NOMO-1 treated with DMSO at 0.1 percent for 48 hours (cell line): ENCODE measurements at regions not wholly inside any gene's neighbourhood (a gene's known extent, or its start where the extent isn't known, plus 50 kb on each side); places are given as distances from the start of the nearest gene placed in this dataset.

Experiments
- DNase-seq: peaks from one replicate; lab custom pipeline; 2025; ENCODE audit not compliant: unreplicated experiment; lab: John Stamatoyannopoulos, UW

DNA sequence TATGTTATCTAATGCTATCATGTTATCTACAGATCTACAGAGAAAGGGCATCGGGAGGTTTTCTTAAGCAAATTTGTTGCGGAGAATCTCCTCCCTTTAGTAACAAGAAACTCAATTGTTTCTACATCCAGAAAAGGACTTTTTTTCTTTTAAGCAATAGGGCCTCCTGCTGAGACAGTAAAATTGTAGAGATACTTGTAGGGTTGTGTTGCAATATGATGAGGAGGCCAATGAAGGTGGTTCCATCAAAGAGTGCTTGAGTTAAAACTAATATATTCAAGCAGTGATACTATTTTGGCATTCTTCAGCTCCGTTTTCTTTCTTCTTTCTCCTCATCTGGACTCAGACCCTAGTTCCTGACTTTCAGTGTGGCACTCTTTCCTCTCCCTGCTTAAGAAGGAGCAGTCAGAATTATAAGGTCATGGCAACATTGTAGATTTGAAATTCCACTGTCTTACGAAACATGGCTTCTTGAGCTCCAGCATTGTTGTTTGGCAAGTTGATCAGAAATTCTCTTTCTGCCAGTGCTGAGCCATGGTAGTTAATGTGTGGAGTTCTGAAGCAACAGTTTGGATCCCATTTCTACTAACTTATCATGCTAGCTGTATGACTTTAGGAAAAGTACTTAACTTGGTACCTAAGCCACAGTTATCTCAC lies 202.0 kb upstream of the SLC14A2 start:
- no peak for DNase-seq

- no peak for DNase-seq
Observed at GRCh38 chr18:45415614-45416013, 199.7 kb upstream of the SLC14A2 start.

DNA sequence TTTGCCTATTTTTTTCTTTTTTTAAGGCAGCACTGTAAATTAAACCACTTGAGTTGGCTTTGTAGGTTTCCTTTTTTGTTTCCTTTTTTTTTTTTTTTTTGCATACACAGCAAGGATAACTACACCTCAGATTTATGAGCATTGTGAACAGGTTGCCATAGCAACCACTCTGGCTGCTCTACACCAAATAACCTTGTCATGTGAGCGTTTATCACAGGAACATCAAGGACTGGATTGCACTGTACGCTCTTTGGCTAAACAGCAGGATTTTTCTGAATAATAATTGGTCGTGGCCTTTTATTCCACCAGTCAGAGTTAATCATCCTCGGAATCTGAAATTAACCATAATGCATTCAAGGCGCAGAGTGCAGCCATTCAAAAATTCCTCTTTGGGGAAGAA lies 199.1 kb upstream of the SLC14A2 start:
- no peak for DNase-seq

DNA sequence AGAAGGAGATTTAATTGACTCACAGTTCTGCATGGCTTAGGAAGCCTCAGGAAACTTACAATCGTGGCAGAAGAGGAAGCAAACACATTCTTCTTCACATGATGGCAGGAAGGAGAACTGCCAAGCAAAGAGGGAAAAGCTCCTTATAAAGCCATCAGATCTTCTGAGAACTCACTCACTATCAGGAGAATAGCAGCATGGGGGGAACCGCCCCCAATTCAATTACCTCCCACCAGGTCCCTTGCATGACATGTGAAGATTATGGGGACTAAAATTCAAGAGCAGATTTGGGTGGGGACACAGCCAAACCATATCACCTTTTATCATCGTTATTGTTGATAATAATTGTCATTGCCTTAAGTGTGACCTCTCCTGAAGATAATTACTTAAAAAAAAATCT lies 197.9 kb upstream of the SLC14A2 start:
- DNase-seq: no peak

GRCh38 chr18:45423659-45424058 lies 191.6 kb upstream of the SLC14A2 start:
- no peak for DNase-seq

GRCh38 chr18:45430041-45430440 lies 185.2 kb upstream of the SLC14A2 start:
- peak; percentile 14 for DNase-seq

- no peak for DNase-seq
Observed at GRCh38 chr18:45435810-45436209, 179.5 kb upstream of the SLC14A2 start.

GRCh38 chr18:45437366-45437765 lies 177.9 kb upstream of the SLC14A2 start:
- DNase-seq: no peak

DNA sequence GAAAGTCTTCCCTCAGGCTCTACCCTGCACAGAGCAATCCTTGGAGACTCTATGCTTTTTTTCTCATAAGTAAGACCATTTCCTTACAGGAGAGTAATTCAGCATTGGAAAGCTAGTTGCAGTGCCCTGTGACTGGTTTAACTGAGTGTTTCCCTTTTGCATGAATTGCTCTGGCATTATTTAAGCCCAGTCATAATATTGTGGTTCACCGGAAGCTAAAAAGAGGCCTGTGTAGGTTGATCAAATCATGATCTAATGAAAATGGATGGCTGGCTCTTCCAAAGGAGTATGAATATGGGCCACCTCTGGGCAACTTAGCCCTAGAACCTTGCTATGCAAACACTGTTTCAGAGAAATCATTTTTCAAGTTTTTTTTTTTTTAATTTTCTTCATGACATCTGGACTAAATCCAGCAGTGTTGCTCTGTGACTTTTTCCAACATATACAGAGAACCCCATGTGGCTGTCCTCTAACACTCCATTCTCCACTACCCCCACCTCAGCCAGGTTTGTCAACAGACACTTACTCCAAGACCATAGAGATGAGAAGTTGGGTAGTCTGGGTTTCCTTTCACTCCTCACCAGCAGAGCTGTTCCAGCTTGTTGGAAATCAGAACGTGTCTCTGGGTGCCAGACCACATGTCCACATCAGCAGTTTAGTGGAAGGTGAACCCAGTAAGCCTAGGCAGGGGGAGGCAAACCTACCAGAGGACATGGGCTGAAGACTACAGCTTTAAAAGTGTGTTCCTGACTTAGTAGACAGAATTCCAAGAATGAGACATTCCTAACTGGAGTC lies 175.2 kb upstream of the SLC14A2 start:
- DNase-seq: no peak

DNA sequence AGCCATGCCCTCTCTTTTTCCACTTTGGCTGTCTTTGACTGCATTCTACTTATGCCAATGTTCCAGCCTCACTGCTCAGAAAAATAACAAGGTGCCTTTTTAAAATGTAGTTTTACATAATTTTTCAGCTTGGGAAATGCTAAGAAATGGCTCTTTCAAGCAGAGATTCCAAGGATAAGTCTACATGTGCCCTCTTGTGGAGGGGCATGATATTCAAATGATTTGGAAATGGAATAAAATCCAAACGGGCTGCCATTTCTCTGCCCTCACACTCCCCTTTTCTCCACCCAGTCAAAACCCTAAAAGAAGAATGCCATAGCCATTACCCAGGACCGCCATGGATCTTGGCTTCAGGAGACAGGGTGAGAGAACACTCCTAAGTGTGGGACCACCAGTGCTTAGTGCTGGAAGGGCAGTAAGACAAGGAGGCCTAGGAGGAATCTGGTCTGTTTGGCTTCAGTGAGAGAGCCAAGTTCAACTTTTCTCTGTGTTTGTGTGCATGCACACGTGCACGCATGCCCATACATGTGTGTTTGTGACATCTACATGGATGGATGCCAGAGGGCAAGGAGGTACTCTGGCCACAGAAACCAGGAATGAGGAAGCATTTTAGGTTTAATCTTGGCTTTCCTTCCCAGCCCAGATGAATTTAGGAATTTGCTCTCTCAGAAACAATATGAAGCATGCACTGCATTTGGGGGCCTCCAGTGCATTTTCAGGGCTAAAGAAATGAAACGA lies 174.0 kb upstream of the SLC14A2 start:
- no peak for DNase-seq

- DNase-seq: no peak
Observed at GRCh38 chr18:45444040-45444439, 171.2 kb upstream of the SLC14A2 start.

- DNase-seq: no peak
Observed at GRCh38 chr18:45447355-45448265, 167.7 kb upstream of the SLC14A2 start.

GRCh38 chr18:45448871-45449270 lies 166.4 kb upstream of the SLC14A2 start:
- DNase-seq: no peak

- DNase-seq: no peak
Observed at GRCh38 chr18:45449418-45450227, 165.7 kb upstream of the SLC14A2 start.

- peak; percentile 23 for DNase-seq
Observed at GRCh38 chr18:45456090-45457021, 158.9 kb upstream of the SLC14A2 start.

GRCh38 chr18:45458033-45458432 lies 157.2 kb upstream of the SLC14A2 start:
- DNase-seq: no peak

DNA sequence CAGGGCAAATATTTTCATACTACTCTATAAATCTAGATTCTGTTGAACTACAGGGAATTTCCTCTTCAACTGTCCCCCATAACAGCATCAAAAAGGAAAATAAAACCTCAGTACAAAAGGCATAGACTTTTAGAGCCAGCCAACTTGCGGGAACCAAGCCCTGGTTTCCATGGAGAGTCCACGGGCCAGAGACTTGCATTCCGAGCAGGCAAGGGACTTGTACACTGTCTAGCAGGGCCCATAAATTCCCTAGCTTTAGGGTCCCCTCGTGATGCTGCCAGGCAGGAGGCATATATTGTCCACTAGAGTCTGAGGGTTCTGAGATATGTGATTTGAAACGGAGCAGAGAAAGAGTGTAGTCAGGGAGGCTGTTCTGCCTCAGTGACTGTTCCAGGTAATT lies 153.1 kb upstream of the SLC14A2 start:
- DNase-seq: no peak

DNA sequence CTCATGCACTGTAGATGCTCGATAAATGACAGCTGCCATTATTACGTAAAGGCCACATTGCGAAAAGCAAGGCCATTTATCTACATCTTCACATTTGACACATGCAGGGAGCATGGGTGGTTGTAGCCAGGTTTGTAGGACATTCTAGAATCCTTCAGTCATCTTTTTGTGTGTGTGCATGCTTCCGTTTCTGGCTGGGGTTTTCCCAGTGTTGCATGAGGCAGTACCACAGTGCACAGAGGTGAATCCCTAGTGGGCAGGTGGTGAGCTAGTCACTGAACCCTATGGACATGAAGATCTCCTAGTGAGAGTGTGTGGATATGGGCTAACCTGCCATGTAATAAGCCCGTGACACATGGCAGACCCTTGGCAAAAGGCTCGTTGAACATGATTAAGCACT lies 151.8 kb upstream of the SLC14A2 start:
- no peak for DNase-seq

- no peak for DNase-seq
Observed at GRCh38 chr18:45464619-45465018, 150.7 kb upstream of the SLC14A2 start.
